PC-3 (cell line): ENCODE measurements at regions not wholly inside any gene's neighbourhood (a gene's known extent, or its start where the extent isn't known, plus 50 kb on each side); places are given as distances from the start of the nearest gene placed in this dataset.
A peak's percentile ranks its signal among the peaks of the same experiment; 100 is the strongest.

Experiments used
- ATAC-seq: fragments of 200-7000 bp; cut with Tn5 transposase; 2 replicates; pipeline ENCODE4 v1.9.1; 2020; ENCODE audit warnings: mild to moderate bottlenecking, moderate library complexity
- BruUV-seq: library from RNA; stranded (reverse); fragments of 400-500 nt; replicated peaks from 2 replicates; lab custom pipeline; 2021; lab: Mats Ljungman, UMichigan
- CTCF ChIA-PET: fragments of 300-600 bp; sonication (Branson Sonifier 250); formaldehyde crosslinking; loops from one replicate; lab custom pipeline; 2022; ENCODE audit warnings: antibody characterized with exemption; lab: Charles Lee
- POLR2A ChIA-PET: fragments of 300-600 bp; sonication (Branson Sonifier 250); formaldehyde crosslinking; loops from one replicate; lab custom pipeline; 2022; ENCODE audit warnings: antibody characterized with exemption; ENCODE audit not compliant: unreplicated experiment; lab: Charles Lee
- DNase-seq: peaks from one replicate; pipeline ENCODE4 v3.0.0-alpha.2; 2015
- H2AFZ ChIP-seq: fragments of 300-600 bp; sonication (generic); 2 replicates; pipeline ENCODE4 v1.6.0; 2016; ENCODE audit warnings: antibody characterized with exemption, low read length
- H3F3A ChIP-seq: fragments of 300-600 bp; sonication (generic); one replicate; pipeline ENCODE4 v1.6.0; 2017; ENCODE audit warnings: antibody characterized with exemption, low read length, control low read depth, mild to moderate bottlenecking; ENCODE audit not compliant: unreplicated experiment
- H3K27ac ChIP-seq: fragments of 300-600 bp; sonication (generic); 2 replicates; pipeline ENCODE4 v1.5.1; 2016; ENCODE audit warnings: mild to moderate bottlenecking, low read length
- H3K27me3 ChIP-seq: fragments of 300-600 bp; sonication (generic); 2 replicates; pipeline ENCODE4 v1.6.1; 2016; ENCODE audit warnings: low read length, mixed read lengths
- H3K36me3 ChIP-seq: fragments of 300-600 bp; sonication (generic); 2 replicates; pipeline ENCODE4 v1.6.1; 2016; ENCODE audit warnings: low read depth, mixed run types, low read length, mixed read lengths
- H3K4me1 ChIP-seq: fragments of 300-600 bp; sonication (generic); 2 replicates; pipeline ENCODE4 v1.5.1; 2016; ENCODE audit warnings: low read length; ENCODE audit not compliant: insufficient read depth
- H3K4me2 ChIP-seq: fragments of 300-600 bp; sonication (generic); 2 replicates; pipeline ENCODE4 v1.6.0; 2016; ENCODE audit warnings: low read length
- H3K4me3 ChIP-seq: fragments of 300-600 bp; sonication (generic); 2 replicates; pipeline ENCODE4 v1.5.1; 2016; ENCODE audit warnings: mild to moderate bottlenecking, low read length, mixed read lengths
- H3K79me2 ChIP-seq: fragments of 300-600 bp; sonication (generic); 2 replicates; pipeline ENCODE4 v1.6.1; 2017; ENCODE audit warnings: low read length, mixed read lengths
- H3K9ac ChIP-seq: fragments of 300-600 bp; sonication (generic); 2 replicates; pipeline ENCODE4 v1.6.0; 2016; ENCODE audit warnings: mild to moderate bottlenecking, low read length
- H3K9me2 ChIP-seq: fragments of 300-600 bp; sonication (generic); replicated peaks from 2 replicates; pipeline ENCODE4 v1.6.1; 2016; ENCODE audit warnings: mixed run types, low read length, mixed read lengths
- H3K9me3 ChIP-seq: fragments of 300-600 bp; sonication (generic); 2 replicates; pipeline ENCODE4 v1.6.1; 2016; ENCODE audit warnings: low read length, mixed read lengths
- H4K20me1 ChIP-seq: fragments of 300-600 bp; sonication (generic); 2 replicates; pipeline ENCODE4 v1.6.1; 2016; ENCODE audit warnings: low read length, mixed read lengths
- EZH2 ChIP-seq: fragments of 300-600 bp; sonication (generic); IDR thresholded peaks from one replicate; pipeline ENCODE4 v1.6.1; 2017; ENCODE audit warnings: antibody characterized with exemption, mild to moderate bottlenecking, low read length; ENCODE audit not compliant: unreplicated experiment
- EZH2phosphoT487 ChIP-seq: fragments of 300-600 bp; sonication (generic); IDR thresholded peaks from 2 replicates; pipeline ENCODE4 v1.6.1; 2018; ENCODE audit warnings: mild to moderate bottlenecking, antibody characterized with exemption, low read length, borderline replicate concordance
- intact Hi-C: fragments of 100-400 bp; cut with micrococcal nuclease; formaldehyde crosslinking; loops from 2 replicates; pipeline ENCODE4 v1.9.0; 2023
- TF ChIP-seq, protein P1 (sequence below): fragments of 300-600 bp; sonication (generic); conservative IDR thresholded peaks from 2 replicates; pipeline ENCODE4 v1.5.1; 2017; ENCODE audit warnings: antibody characterized with exemption, low read depth, mild to moderate bottlenecking, low read length

DNA sequence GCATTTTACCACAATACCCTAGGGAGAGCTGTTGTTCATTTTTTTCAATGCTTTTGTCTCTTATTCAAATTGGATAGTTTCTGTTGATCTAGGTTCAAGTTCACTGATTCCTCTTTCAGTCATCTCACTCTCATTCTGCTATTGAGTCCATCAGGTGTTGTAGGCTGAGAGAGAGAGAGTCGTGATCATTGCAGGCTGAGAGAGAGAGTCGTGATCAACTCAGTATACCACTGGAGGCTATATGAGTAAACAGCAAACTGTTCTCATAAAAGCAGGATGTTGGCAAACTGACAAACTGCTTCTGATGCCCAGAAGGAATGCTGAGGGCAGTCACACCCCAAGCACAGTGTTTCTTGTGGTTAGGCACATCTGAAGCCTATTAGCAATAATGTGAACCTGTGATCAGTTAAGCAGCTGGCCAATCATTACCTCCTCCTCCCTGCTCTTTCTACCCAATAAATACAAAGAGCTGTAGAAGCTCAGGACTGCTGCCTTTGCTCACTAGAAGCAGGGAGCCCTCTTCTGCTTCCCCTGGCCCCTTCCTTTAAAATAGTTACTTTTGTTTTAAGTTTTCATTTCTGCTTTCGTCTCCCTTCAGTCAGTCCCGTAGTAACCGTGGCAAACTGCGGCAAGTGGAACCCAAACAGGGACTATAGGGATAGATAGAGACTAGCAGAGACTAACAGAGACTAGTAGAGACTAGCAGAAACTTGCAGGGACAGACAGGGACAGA lies 476.1 kb upstream of the ACO1 start:
- Histone ChIP-seq H3K9me3 (no peaks in the 10 kb centered on the region), H3K9ac (no peak overlapping the region), H3K27ac (no peak overlapping the region), H3K9me2 (no peaks in the 10 kb centered on the region), H3K4me3 (no peak overlapping the region; the same call in 1 of the 2 replicates), H2AFZ (no peak overlapping the region), H3K4me1 (no peaks in the 10 kb centered on the region), H3K4me2 (no peak overlapping the region), H3F3A (no peaks in the 10 kb centered on the region), H4K20me1 (no peaks in the 10 kb centered on the region), H3K27me3 (no peaks in the 10 kb centered on the region), H3K79me2 (no peaks in the 10 kb centered on the region), H3K36me3 (no peaks in the 10 kb centered on the region)
- no peak; the same call in 1 of the 2 replicates for ATAC-seq
- intact Hi-C loops = no loop called here
- CTCF ChIA-PET = no interaction called here
- POLR2A ChIA-PET = no interaction called here
- peak; percentile 68 for DNase-seq
- no TSS peak for BruUV-seq
- TF ChIP-seq EZH2 (no peak), EZH2phosphoT487 (no peak)
- TF ChIP-seq, protein P1, sequence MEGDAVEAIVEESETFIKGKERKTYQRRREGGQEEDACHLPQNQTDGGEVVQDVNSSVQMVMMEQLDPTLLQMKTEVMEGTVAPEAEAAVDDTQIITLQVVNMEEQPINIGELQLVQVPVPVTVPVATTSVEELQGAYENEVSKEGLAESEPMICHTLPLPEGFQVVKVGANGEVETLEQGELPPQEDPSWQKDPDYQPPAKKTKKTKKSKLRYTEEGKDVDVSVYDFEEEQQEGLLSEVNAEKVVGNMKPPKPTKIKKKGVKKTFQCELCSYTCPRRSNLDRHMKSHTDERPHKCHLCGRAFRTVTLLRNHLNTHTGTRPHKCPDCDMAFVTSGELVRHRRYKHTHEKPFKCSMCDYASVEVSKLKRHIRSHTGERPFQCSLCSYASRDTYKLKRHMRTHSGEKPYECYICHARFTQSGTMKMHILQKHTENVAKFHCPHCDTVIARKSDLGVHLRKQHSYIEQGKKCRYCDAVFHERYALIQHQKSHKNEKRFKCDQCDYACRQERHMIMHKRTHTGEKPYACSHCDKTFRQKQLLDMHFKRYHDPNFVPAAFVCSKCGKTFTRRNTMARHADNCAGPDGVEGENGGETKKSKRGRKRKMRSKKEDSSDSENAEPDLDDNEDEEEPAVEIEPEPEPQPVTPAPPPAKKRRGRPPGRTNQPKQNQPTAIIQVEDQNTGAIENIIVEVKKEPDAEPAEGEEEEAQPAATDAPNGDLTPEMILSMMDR = no peak

DNA sequence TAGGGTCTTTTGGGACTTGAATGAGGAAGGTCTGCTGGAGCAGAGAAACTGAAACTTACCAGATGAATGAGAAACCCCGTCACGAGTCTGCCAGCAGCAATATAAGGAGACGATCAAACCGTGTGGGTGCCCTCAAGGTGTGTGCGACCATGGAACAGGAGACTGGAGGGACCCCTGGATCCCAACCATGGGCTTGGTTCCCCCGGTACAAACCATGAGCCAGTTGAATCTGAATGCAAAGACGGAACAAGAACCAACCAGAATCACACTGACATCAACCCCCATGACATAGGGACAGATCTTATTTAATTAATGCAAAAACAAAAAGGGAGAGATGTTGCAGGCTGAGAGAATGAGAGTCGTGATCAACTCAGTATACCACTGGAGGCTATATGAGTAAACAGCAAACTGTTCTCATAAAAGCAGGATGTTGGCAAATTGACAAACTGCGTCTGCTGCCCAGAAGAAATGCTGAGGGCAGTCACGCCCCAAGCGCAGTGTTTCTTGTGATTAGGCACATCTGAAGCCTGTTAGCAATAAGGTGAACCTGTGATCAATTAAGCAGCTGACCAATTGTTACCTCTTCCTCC lies 475.5 kb upstream of the ACO1 start:
- no peaks in the 10 kb centered on the region for H3K9me3 ChIP-seq
- H3K9ac ChIP-seq = no peak overlapping the region
- DNase-seq = peak; percentile 58
- intact Hi-C loops = no loop called here
- no peak overlapping the region for H2AFZ ChIP-seq
- no peaks in the 10 kb centered on the region for H3K79me2 ChIP-seq
- H3F3A ChIP-seq = no peaks in the 10 kb centered on the region
- no peaks in the 10 kb centered on the region for H4K20me1 ChIP-seq
- no peak overlapping the region for H3K4me2 ChIP-seq
- ChIA-PET POLR2A (no interaction called here), CTCF (no interaction called here)
- no peaks in the 10 kb centered on the region for H3K36me3 ChIP-seq
- H3K4me1 ChIP-seq = no peaks in the 10 kb centered on the region
- H3K27ac ChIP-seq = no peak overlapping the region
- no TSS peak for BruUV-seq
- TF ChIP-seq, protein P1 = no peak
- no peak for TF ChIP-seq EZH2
- no peak for TF ChIP-seq EZH2phosphoT487
- no peak for ATAC-seq
- H3K9me2 ChIP-seq = no peaks in the 10 kb centered on the region
- no peak overlapping the region; the same call in 1 of the 2 replicates for H3K4me3 ChIP-seq
- H3K27me3 ChIP-seq = no peaks in the 10 kb centered on the region

DNA sequence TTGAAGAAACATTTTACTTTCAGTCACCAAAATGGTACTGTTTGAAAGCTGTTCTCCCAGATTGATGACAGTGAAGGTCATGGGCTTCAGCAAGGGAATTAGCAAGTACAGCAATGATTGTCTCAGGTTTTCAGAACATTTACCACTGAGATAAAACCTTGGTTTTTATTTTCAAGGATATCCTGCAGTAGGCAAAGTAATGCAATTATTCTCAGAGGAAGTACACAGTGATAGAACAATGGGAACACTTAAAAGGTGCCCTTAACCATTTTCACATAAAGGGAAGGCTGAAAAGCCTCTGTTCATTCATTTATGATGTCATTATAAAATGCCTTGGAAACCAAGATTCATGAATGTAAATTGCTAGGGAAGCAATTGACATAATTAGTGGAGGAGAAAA lies 471.8 kb upstream of the ACO1 start:
- Histone ChIP-seq H3K4me1 (no peaks in the 10 kb centered on the region), H3K27ac (no peak overlapping the region)
- intact Hi-C loops = no loop called here

More for the DNA sequence above, 471.8 kb upstream of the ACO1 start:
- Histone ChIP-seq H3K9ac (no peak overlapping the region), H4K20me1 (no peaks in the 10 kb centered on the region), H3K36me3 (no peaks in the 10 kb centered on the region), H3K27me3 (no peaks in the 10 kb centered on the region; the same call in 1 of the 2 replicates), H3F3A (no peaks in the 10 kb centered on the region), H3K79me2 (no peaks in the 10 kb centered on the region), H3K4me2 (no peak overlapping the region), H3K9me3 (no peaks in the 10 kb centered on the region), H2AFZ (no peak overlapping the region), H3K4me3 (no peak overlapping the region), H3K9me2 (no peaks in the 10 kb centered on the region)
- TF ChIP-seq, protein P1 = no peak
- TF ChIP-seq EZH2phosphoT487 = no peak
- TF ChIP-seq EZH2 = no peak
- CTCF ChIA-PET = no interaction called here
- no peak for ATAC-seq
- no peak for DNase-seq
- BruUV-seq = no TSS peak
- POLR2A ChIA-PET = no interaction called here
